ENCODE measurements at regions not wholly inside any gene's neighbourhood (a gene's known extent, or its start where the extent isn't known, plus 50 kb on each side); places are given as distances from the start of the nearest gene placed in this dataset.

DNA sequence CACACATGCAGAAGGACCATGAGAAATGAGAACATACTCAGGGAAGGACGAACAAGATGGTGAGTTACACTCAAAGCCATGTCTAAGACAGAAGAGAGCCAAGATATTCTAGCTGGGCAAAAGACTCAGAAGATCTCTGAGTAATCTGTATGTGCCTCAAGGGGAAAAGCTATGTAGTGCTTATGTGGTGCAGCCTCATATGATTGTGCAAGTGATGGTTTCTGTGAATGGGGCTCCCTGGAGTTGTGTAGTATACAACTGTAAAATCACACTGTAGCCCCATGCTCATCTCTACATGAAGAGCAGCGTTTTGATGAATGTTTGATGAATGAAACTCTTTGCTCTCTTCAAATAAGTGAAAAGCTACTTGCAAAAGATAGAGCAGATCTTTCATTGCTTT is 57.5 kb downstream of the OSR1 start:
- DNase-seq: no peak

DNA sequence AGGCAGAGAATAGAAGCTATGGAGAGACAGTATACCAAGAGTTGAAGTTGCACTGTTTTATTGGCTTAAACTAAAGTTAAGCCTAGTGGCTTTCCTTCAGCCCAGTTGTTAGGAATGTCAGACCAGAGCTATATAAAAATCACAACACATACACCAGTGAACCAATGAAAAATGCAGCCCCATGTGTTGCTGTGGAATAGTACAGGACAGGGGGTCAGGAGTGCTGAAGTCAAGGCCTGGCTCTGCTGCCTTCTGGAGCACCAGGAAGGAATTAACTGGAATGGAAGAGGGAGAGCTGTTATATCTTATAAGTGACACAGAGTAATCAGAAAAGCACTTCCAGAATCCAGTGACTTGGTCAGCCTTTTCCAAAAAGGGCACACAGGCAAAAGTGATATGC is 58.9 kb downstream of the OSR1 start:
- DNase-seq: no peak

DNA sequence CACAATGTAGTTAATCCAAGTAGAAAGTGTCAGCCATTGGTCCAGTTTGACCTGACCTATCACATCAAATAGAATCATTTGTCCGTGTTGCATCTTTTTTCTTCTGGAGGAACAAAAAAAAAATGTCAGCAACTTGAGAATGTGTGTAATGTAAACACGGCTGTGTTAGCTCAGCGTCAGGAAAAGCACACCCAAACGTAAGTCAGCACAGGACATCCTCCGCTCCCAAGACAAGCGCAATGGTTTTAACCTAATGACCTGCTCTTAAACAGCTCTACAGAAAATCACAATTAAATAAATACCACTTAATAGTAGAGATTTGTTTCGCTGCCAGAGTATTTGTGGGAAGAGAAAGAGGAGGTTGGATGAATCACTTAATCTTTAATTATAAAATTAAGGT is 59.4 kb downstream of the OSR1 start:
- DNase-seq: no peak

DNA sequence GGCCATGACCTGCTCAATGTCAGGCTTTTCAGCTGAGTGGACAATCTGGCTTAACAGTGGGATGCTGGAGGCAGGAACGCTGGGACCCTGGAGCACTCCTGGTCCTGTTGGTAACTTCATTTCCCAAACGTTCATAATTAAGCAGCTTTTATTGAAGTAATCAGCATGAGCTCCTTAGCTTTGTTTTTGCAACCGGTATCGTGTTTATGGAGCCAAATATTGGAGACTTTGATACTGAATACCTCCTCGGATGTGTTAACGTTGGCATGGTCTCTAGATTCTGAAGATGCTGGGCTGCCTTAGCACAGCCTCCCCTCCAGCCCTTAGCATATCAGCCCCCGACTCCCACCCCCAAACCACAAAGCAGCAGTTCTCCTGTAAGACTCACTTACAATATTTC is 60.7 kb downstream of the OSR1 start:
- DNase-seq: no peak

DNA sequence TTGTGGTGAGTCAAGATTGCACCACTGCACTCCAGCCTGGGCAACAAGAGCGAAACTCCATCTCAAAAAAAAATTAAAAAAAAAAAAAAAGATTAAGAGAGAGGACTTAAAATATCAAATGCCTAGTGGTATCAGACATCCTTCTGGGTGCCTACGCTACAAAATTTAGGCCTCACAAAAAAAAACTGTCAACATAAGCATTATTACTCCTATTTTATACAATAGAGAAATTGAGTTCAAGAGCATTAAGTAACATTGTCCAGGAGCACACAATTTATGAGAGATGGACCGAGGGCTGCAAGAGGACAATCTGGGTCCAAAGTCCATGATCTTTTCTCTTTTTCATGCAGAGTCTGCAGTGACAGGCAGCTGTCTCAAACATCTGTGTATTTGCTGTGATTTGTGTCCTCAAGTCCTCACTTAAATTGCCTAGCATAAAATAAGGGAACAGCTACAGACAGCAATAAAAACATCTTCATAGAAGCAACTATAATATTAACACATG is 62.4 kb downstream of the OSR1 start:
- no peak for DNase-seq

DNA sequence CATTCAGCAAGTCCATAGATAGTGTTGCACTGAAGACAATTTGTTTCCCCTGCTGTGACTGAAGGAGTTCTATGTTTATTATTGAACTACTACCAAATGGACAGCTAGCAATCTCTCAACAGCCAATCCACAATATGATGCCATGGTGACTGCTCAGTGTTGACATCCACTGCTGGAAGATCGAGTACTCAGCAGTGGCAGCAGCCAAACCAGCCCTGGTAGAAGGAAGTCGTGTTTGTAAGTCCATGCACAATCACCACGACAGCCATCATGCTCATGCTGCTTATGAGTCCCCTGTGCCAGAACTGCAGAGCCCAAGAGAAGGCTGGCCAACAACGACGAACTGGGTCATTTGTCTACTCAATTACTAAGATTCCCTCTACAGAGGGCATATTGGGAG is 66.4 kb downstream of the OSR1 start:
- no peak for DNase-seq

DNA sequence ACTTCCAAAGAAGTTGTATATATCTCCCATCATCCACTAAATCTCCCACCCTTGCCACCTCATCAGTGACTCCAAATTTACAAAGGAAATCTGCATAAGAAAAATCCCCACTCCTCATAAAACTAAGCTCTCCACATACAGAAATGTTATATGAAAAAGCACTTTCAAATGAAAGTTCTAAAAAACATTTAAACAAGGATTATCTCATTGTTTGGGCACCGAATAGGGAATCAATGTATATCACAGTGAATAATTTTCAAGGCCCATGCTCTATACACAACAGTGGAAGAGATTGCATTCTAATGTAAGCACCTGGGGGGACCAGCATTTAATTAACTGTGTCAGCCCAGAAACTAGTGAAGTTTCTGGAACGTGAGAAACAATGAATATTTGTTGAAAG is 70.1 kb downstream of the OSR1 start:
- no peak for DNase-seq

DNA sequence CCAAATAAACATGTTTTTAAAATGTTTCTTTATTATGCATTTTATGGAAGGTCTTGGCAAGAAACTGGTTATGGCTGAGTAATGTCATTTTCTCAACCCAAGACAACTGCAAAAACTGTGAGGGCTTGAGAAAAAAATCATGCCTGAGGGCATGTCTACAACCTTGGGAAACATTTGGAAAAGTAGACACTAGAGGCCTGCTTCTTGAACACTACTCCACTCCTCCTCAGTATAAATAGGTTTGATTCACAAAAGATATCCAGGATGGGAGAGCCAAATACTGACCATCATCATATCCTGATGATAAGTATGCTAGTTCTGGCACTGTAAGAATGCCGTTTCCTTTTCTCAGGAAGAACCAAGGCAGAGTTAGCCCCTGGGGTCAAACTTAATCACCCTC is 71.1 kb downstream of the OSR1 start:
- no peak for DNase-seq

DNA sequence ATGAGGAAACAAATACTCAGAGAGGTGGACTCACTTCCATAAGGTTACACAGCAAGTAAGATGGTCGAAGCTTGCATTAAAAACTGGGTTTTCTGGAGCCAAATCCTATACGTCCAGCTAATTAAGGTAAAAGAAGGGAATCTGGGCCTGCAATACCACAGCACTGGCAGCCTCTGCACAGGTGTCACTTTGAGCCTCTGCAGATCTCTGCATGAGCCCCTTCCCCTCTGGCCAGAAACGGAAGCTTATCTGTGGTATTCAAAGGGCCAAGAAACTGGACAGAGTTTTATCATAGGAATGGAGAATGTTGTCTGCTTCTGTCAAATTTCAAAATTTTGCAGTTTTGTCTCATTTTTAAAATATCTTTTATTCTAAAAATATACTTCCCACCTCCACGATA is 76.1 kb downstream of the OSR1 start:
- DNase-seq: no peak

DNA sequence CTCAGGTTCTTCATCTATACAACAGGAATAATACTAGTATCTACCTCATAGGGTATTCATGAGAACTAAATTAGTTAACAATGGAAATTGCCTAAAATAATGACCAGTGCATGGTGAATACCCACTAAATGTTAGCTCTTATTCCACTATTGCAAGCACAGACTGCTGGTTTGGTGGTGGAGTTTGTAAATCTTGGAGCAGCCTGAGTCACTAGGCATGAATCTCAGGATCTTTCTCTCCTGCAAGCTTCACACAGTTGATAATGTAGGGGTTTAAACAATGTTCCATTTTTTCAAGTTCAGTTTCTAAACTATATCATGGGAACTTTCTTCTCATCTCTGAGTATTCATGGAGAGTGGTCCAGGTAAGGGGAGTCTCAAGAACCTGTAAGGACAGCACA is 84.0 kb downstream of the OSR1 start:
- no peak for DNase-seq

DNA sequence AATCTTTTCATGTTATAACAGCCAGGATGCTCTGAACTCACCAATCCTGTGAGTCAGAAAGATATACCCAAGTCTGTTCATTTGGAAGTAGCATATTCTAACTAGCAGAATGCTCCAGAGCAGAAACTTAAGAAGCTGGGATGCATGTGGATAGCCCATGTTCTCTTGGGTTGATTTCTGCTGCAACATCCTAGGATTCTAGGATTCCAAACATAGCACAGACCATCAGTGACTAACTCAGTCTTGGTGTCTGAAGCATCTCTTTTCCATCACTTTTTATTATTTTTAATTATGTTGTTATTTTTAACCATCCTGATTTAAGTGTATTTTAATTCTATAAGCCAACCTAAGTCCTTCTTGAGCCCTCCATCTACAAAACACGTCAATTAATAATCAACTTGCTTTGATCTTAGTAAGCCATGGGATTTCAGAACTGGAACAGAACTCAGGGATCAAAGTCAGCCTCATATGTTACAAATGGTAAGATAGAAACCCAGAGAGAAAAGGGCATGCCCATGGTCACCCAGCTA is 85.4 kb downstream of the OSR1 start:
- DNase-seq: no peak

DNA sequence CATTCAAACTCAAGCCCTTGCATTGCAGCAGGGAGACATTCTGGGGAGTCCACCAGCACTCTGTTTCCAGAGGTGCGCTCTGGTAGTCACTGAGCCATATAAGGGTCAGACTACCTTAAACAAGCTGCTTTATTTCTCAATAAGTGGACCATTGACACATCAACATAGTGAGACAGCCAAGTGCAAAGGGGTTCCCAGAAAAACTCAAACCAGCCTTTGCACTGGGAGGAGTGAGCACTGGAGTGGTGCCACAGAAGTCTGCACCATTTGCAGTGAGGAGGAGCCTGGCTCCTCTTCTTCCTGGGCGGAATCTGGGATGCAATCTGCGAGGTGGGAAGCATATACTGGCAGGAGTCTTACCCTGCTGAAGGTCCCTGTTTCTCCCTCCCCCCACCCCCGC is 86.4 kb downstream of the OSR1 start:
- DNase-seq: no peak

DNA sequence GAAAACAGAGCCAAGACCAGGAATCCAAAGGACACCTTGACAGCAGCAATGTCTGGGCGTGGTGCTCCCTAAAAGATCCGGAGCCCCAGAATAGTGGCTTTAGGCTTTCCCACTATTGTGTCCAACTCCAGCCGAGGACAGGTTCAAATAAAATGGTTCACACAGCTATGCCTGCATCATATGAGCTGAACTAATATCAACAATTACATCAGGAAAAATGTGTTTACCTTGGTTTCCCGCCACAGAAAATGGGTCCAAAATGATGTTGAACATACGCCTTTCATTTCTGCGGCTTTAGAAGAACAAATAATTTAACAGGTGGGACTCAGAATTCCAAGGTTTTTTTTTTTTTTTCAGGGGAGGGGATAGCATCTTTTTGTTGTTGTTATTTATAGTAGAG is 93.6 kb downstream of the OSR1 start:
- DNase-seq: no peak

DNA sequence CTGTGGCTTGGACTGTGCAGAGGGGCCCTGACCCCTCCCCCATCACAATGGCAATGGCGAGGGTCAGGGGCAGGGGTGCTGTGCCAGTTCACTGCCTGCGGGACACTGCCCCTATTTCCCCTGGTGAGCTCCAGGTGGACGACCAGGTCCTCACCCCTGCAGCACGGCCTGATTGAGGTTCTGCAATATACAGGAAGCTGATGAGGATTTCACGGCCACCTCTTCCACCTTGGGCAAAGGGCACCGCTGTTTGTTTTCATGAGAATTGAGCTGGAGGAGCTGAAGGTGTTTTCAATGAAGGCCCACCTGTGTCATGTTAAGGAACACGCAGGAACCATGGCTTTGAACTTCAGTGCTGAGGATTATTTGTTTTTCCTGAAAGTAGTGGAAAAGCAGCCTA is 96.3 kb downstream of the OSR1 start:
- no peak for DNase-seq

DNA sequence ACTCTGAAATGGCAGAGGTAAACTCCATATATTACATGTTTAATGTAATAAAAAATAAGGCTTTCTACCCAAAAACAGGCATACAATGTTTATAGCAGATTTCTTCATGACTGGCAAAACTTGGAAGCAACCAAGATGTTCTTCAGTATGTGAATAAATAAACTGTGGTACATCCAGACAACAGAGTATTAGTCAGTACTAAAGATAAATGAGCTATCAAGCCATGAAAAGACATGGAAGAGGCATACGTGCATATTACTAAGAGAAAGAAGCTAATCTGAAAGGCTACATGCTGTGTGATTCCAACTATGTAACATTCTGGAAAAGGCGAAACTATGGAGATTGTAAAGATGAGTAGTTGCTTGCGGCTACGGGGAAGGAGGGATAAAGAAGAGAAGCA is 97.4 kb downstream of the OSR1 start:
- DNase-seq: no peak

DNA sequence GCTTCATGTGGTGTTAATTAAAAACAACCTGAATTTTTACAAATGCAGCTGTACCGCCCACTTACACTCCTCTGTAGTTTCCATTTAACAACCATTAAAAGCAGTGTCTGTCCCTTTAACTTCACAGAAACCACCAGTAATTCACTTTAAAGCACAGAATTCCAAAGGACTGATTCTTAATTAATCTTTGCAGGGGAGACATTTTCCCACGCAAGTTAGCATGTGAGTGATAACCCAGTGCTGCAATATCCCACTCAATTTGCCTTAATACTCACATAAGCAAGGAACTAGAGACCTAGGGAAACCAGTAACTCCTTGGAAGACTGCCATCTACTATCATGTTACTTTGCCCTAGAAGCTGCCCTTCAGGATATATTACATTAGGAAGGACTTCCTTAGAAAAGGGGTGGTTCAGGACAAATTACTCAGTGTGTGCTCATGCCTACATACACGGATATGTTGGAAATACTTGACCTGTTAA is 102.3 kb downstream of the OSR1 start:
- peak; percentile 86 for DNase-seq

DNA sequence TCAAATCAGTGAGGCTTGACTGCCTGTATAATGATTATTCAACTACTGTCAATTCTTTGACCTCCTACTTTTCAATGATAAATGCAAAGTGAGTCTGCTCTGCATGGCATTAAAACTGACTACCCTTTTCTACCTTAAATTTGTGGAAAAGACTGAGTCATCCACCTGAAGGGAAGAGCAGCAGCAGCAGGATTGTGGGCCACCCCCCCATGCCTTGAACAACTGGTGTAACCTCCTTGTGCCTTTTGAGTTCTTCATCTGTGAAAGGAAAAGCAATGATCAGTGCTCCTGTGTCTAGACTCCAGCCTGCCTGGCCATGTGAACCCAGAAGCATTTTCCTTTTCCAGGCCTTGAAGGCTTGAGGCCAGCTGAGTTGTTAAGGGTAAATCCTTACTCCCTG is 102.9 kb downstream of the OSR1 start:
- DNase-seq: no peak

DNA sequence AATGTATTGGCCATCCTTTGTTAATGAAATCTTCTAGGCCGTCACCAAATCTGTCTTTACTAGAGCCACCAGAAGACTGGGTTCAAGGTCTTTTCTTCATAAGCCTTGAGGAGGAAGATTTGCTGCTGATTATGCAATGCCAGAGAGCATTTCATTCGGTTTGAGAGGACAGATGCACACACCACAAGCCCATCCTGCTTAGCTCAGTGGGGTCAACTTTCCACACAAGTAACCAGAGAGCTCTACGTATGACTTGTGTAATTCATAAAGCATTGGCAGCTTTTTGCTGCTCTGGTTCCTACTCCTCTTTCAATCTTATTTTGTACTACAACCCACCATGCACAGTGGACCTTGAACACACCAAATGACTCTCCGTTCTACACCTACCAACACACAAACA is 106.9 kb downstream of the OSR1 start:
- no peak for DNase-seq

DNA sequence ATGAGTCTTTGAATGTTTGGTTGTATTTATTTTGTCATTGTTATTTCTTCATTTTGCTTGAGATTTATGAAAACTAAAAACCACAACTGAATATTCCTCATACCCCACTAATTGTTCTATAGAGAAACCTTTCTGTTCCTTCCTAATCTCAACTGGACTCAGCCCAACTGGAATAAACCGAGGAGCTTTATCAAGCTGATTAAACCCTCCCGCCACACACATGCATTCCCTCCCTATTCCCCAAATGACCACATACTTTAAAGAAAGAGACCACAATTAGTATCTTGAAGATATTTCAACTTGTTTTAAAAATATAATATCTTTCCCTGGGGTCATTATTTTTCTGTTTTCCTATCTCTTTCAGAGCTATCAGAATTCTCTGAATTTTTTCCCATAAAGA is 107.5 kb downstream of the OSR1 start:
- no peak for DNase-seq

DNA sequence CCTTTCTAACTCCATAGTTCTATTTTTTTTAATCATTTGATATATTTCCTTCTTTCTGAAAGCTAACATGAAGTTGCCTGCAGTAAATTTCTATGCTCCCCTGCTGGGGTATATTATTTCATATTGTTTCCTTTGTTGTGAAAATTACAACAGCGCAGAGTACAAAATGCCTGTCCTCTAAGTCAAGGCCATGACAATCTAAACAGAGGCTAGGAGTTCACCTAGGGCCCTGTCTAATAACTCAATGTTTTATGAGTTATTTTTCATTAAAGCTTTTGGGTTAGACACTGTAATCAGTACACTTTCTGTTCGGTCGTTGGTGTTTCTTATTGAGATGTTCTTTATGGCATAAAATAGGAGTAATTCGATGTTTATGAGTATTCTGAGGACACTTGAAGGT is 111.2 kb downstream of the OSR1 start:
- no peak for DNase-seq

DNA sequence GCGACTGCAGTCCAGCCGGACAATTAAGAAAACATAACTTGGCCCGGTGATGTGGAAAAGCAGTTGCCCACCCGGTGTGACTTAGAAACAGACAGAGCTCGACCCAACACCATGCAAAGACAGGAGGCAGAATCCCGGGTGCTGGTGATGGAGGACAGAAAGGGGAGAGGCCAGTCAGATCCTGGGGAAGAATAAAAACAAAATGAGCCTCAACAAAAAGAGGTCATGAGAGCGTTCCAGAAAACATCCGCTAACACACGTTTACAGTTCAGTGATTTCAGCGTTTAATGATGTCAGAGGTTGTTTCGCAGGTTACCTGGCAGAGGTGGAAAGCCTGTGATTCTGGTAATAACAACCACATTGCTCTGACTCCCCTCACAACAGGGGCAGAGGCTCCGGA is 111.9 kb downstream of the OSR1 start:
- no peak for DNase-seq

DNA sequence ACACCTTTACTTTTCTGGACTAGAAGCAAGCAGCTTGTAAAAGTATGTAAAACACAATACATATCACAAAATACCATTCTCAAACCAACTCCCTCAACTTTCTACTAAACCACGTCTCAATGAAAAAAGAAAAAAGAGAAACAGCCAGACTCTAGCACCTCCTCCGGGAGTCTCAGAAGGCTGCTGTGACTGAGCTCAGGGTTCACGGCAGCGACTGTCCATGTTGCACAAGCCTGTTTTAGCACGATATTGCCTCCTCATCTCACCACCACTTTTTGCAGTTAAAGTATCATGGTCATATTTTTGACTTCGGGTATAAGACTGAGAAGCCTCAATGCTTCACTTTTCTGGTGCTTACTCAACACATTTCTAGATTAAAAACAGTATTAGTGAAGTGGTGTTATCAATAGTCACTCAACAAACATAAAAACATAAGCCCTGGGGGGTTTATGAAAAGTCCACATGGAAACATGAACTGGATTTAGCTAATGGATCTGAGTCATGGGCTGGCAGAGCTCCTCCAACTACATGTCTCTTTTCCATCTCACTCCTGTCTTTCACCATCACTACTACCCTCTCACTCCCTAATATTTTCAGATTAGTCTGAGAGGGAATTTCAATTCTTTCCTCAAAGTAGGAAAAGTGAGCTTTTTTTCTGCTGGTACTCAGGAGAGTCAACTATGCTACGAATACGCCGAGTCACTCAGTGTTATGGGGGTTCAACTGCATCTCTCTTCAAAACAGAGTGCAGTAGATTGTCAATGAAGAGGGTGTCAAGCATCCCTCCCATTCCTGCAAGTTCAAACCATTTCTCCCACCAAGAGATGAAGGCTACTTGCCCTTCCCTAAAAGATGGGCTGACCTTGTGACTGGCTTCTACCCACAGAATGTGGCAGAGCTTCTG is 113.7 kb downstream of the OSR1 start:
- no peak for DNase-seq

DNA sequence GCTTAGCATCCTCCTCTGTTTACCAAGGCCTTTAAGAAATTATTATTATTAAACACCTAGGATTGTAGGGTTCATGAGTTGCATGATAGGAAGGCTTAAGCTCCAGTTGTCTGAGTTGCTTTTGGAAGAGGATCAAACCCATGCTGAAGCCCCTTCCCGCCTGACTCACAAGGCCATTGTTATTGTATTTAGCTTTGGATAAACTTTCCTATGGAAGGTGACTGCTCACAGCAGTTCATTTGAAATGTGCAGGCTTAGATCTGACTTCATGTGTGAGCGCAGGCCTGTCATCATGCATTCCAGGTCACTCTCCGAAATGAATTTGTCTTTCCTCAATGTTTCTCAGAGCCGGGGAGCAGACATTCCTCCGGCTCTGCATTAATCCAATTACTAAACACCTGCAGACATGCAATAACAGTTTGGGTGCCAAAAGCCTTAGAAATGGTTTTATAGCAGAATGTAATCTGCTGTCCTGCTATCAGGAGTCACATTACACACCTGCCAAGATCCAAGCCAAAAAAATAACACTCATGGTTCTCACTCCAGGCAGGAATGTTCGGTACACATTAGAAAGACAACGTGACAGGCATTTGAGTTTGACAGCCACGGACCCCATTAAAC is 119.9 kb downstream of the OSR1 start:
- no peak for DNase-seq

DNA sequence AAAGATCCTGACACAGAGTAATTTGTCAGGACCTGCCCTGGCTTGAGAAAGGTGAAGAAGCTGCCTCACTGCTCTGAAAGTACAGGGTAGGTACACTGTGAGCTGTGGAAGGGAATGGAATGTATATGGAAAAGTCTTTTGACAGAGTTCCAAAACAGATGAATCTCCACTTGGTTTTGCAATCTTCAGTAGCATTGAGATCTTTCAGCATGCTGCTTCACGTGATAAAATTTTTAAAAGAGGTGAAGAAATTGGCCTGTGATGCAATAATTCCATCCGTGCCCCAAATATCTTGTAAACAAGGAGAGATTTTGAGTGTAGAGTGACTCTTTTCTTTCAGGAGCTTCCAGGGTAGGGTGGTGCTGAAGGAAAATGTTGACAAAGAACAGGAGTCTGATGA is 123.1 kb downstream of the OSR1 start:
- peak; percentile 74 for DNase-seq

All from fibroblast of skin of right quadriceps (primary cell).